SK-N-SH (cell line): ENCODE measurements at regions not wholly inside any gene's neighbourhood (a gene's known extent, or its start where the extent isn't known, plus 50 kb on each side); places are given as distances from the start of the nearest gene placed in this dataset.

Experiments
- MAX ChIP-seq: IDR thresholded peaks from 2 replicates; pipeline ENCODE4 v1.4.0; 2012; ENCODE audit warnings: low read depth
- RFX5 ChIP-seq: IDR thresholded peaks from 2 replicates; pipeline ENCODE4 v1.6.1; 2012; ENCODE audit warnings: mild to moderate bottlenecking, improper control_type of control experiment, low read length

- TF ChIP-seq RFX5 (no peak), MAX (no peak)
Measured at GRCh38 chr1:177627148-177627910, 342.5 kb downstream of the SEC16B start.
